ENCODE measurements at regions not wholly inside any gene's neighbourhood (a gene's known extent, or its start where the extent isn't known, plus 50 kb on each side); places are given as distances from the start of the nearest gene placed in this dataset.

- no peak for DNase-seq
Measured at GRCh38 chr2:66382091-66382490, 52.8 kb upstream of the MEIS1 start.

- DNase-seq = no peak
Measured at GRCh38 chr2:66379473-66379872, 55.5 kb upstream of the MEIS1 start.

- no peak for DNase-seq
Measured at GRCh38 chr2:66377832-66378231, 57.1 kb upstream of the MEIS1 start.

- no peak for DNase-seq
Measured at GRCh38 chr2:66370824-66371223, 64.1 kb upstream of the MEIS1 start.

- DNase-seq = no peak
Measured at GRCh38 chr2:66366619-66367018, 68.3 kb upstream of the MEIS1 start.

- no peak for DNase-seq
Measured at GRCh38 chr2:66364495-66365333, 70.2 kb upstream of the MEIS1 start.

- no peak for DNase-seq
Measured at GRCh38 chr2:66362701-66363100, 72.2 kb upstream of the MEIS1 start.

- no peak for DNase-seq
Measured at GRCh38 chr2:66346231-66346664, 88.7 kb upstream of the MEIS1 start.

- no peak for DNase-seq
Measured at GRCh38 chr2:66344087-66344663, 90.8 kb upstream of the MEIS1 start.

- DNase-seq = no peak
Measured at GRCh38 chr2:66343259-66343658, 91.7 kb upstream of the MEIS1 start.

GRCh38 chr2:66340521-66340920 is 94.4 kb upstream of the MEIS1 start:
- DNase-seq = no peak

GRCh38 chr2:66334237-66335029 is 100.5 kb upstream of the MEIS1 start:
- DNase-seq = no peak

- DNase-seq = no peak
Measured at GRCh38 chr2:66331176-66331575, 103.7 kb upstream of the MEIS1 start.

- no peak for DNase-seq
Measured at GRCh38 chr2:66329081-66329605, 105.8 kb upstream of the MEIS1 start.

GRCh38 chr2:66327066-66327740 is 107.7 kb upstream of the MEIS1 start:
- DNase-seq = no peak

- DNase-seq = no peak
Measured at GRCh38 chr2:66324909-66325528, 109.9 kb upstream of the MEIS1 start.

GRCh38 chr2:66324356-66324755 is 110.6 kb upstream of the MEIS1 start:
- no peak for DNase-seq

- no peak for DNase-seq
Measured at GRCh38 chr2:66323406-66323805, 111.5 kb upstream of the MEIS1 start.

- DNase-seq = no peak
Measured at GRCh38 chr2:66322506-66323260, 112.2 kb upstream of the MEIS1 start.

- no peak for DNase-seq
Measured at GRCh38 chr2:66318009-66318561, 116.8 kb upstream of the MEIS1 start.

- no peak for DNase-seq
Measured at GRCh38 chr2:66317268-66317890, 117.5 kb upstream of the MEIS1 start.
